DMS53 treated with DMSO at 0.1 percent for 48 hours (cell line): ENCODE measurements at regions not wholly inside any gene's neighbourhood (a gene's known extent, or its start where the extent isn't known, plus 50 kb on each side); places are given as distances from the start of the nearest gene placed in this dataset.

Experiments
- DNase-seq: peaks from one replicate; lab custom pipeline; 2025; ENCODE audit not compliant: unreplicated experiment; lab: John Stamatoyannopoulos, UW

DNA sequence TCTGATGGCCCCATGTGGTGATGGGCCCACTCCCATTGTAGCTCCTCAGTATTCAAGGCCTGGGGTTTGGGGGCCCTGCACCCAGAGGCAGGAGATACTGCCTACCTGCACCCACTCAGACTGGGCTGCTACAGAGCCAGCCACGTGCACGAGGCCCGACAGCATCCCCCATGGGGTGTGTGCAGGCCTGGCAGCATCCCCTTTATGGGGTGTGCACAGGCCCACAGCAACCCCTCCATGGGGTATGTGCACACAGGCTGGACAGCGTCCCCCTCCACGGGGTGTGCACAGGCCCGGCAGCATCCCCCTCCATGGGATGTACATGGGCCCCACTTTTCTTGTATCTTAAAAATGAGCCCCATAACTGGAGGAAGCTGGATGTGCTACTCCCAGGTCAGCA, 156.0 kb downstream of the RBFOX3 start:
- DNase-seq, result no peak

DNA sequence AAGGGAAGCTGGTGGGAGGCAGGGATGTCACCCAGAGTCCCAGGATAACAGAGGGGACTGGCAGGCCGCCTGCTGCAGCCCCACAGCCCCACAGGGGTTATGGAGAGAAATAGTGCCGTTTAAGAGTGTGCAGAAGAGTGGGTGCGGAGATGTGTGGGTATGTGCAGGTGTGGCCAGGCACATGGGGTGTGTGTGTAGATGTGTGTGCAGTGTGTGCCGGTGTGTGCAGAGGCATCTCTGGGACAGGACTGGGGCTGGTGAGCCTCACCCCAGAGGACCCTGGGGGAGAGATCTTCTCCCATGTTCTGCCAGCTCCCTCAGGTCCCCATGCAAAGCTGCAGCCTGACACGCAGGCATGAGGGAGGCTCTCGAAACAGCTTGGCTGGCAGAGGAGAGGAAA, 157.4 kb downstream of the RBFOX3 start:
- no peak for DNase-seq

DNA sequence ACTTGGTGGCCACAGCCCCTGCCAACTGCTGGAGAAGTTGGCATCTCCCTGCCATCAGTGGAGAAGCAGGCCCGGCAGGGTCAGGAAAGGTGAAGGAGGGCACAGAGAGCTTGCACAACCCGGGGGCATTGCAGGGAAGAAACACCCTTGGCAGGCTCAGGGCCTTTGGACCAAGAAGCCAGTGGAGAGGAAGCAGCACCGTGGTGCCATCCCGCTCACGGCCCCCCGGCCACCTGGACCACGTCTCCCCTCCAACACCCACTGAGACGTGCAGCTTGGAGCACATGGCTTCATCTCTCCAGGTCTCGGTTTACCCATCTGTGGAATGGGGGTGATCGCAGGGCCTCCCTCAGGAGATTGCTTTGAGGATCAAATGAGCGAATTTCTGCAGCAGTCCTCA, 158.1 kb downstream of the RBFOX3 start:
- DNase-seq, result no peak

DNA sequence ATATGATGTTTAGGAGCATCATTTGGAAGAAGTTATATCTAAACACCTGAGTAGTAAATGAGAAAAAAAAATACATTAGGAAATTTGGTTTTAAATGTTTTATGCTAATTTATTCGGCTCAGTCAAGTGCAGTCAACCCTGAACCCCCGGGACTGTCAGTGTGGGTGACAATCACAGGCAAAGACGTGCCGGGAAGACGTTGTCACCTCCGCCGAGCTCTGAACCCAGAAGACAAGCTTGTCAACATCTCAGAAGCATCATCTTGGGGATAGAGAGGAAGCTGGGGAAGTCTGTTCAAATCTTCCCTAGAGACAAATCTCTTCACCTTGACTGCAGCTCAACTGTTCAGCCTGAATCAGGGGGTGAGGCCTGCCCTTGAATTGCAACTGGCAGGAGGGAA, 159.7 kb downstream of the RBFOX3 start:
- no peak for DNase-seq

DNA sequence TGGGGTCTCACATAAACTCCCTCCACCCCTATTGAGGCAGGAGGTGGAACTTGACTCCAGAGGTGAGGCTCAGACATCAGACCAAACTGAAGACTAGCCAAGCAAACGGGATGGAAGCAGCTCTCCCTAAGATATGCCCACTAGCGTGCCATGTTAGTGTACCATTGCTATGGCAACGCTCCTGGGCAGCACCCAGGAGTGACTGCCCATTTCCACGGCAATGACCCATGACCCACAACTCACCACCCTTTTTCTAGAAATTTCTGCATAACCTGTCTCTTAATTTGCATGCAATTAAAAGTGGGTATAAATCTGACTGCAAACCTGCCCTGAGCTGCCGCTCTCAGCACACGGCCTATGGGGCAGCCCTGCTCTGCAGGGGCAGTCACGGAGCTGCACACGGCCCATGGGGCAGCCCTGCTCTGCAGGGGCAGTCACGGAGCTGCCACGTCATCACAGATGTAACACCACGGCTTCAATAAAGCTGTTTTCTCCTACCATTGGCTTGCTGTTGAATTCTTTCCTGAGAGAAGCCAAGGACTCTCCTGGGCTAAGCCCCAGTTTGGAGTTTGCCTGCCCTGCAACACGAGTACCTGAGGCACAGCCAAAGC, 164.3 kb downstream of the RBFOX3 start:
- no peak for DNase-seq

DNA sequence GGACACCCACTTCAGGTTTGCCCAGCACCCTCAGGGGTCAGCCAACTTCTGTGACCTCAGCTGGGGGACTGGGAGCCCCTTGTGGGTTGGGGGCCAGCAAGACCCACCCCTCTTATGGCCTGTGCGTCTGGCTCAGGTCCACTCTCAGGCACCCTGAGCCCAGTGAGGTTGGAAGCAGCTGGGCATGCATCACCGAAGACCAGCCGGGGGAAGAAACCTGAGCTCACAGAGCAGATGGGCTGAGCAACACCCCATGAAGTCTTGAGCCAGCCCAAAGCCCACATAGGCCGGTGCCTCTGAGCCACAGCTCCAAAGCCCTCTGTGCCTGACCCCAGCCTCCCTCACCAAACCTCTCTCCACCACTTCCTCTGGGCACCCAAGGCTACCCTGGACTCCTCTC, 166.7 kb downstream of the RBFOX3 start:
- no peak for DNase-seq

DNA sequence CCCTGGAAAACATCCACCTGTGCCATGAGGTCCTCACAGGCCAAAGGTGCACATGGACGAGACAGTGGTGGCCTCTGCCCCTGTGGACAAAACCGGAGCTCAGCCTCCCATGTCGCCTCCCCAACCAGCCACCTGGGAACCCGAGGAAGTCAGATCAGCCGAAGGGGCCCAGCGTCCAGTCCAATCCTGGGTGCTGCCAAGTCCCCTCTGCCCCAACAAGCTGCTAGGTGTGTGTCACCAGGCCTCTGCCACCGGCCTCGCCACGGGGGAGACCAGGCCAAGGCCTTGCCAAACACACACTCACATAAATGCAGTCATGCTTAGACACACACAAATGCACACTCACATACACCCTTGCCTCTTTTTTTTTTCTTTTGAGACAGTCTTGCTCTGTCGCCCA, 167.8 kb downstream of the RBFOX3 start:
- DNase-seq, result no peak

DNA sequence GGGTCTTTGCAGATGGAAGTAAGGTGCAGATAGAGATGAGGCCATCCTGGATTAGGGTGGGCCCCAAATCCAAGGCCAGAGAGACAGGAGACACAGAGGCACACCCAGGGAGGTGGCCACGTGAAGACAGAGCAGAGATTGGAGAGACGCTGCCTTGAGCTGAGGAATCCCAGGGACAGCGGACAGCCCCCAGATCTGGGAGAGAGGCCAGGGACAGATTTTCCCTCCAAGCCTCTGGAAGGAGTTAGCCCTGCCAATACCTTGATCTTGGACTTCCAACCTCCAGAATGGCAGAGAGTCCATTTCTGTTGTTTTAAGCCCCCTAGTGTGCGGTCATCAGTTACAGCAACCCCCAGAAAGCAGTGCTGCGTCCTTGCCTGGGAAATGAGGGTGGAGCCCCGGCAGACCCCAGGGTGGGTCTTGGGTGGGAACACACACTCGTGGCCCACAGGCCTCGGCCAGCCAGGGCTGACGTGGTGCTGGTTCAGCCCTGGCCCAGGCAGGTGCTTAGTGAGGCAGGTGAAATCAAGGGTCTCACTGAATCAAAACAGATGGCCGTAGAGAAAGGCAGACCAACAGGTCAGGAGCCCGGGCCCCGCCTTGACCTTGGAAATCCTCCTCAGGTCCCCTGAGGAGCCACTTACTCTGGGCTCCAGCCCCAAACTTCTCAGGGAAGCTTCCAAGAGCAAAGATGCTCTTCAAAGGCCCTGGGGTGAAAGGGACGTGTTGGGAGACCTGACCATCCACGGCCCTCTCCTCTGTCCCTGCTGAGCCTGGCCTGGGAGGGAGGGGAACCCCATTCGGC, 169.3 kb downstream of the RBFOX3 start:
- no peak for DNase-seq

DNA sequence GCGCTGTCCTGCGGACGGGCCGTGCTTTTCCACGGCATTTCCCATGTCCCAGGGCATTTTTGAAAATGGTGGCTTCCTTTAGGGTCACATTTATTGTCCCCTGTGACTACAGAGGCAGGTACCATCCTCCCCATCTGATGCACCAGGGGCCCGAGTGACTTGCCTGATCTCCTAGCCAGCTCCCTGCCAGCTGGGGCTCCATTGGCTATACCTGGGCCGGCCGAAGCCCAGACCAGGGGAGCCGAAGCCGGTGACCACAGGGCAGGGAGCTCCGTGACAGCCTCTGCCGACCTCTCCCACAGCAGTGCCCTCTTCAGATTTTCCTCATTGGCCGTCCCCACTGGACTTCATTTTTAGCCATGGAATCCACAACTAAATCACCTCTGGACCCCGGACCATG, 170.6 kb downstream of the RBFOX3 start:
- DNase-seq, result no peak

DNA sequence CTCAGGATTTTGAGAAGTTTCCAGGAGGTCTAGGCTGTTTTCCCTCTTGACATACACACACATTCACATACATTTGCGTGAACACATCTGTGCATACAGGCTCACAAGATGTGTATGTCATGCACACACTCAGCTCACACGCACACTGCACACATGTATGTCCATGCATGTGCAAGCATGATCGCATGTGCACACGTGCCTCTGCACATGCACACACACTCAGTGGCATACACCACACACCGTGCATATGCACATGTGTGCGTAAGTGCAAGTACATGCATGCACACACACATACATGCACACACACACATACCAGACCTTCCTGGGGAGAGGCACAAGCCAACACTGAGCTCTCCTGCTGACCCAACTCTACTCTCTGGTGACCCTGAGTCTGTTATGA, 171.4 kb downstream of the RBFOX3 start:
- no peak for DNase-seq

DNA sequence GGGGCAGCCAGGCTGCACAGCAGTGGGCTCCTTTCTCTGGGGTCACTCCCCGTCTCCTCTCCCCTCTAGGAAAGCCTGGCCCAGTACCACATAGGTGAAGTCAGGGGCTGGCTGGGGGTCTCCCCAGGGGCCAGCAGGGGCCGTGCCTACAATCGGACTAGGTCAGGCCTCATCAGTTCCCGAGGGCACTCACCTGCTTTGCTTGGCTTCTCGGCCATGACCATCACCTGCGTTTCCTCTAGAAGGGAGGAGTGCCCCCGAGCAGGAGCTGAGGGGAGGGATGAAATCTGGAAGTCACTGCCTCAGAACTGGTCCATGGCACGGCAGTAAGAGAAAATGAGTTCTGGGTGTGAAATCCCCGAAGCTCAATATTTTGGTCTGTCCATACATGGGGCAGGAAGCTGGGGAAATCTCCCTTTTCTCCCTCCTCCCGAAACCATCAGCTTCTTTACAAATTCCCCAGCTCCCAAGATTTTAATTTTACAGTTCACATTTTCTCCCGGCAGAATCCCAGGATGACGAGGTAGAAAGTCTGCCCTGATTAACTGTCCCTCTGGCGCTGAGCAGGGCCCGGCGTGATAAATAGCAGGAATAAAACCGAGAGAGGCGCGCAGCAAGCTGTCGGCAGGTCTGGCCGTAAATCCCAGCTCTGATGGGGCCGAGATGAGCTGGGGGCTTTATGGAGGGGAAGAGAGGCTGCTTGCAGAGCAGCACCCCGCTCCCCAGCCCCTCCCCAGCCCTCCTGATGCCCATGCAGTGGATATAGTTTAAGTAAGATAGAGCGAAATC, 172.1 kb downstream of the RBFOX3 start:
- no peak for DNase-seq

DNA sequence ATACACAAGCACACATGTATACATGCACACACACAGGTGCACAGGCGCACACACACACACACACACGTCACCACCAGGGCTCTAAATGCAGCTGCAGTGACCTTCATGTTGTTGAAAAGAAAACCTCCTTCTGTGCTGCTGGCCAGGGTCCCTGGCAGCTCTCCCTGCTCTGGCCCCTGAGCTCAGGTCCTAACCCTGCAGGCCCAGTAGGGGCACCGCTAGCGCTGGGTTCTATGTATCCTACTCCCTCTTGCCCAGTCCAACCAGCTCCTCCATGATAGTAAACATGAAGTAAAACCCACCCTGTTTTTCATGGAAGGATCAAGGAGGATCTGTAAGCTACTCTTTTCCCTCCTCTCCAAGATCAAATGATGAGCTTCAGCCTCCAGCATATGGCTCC, 172.8 kb downstream of the RBFOX3 start:
- no peak for DNase-seq

DNA sequence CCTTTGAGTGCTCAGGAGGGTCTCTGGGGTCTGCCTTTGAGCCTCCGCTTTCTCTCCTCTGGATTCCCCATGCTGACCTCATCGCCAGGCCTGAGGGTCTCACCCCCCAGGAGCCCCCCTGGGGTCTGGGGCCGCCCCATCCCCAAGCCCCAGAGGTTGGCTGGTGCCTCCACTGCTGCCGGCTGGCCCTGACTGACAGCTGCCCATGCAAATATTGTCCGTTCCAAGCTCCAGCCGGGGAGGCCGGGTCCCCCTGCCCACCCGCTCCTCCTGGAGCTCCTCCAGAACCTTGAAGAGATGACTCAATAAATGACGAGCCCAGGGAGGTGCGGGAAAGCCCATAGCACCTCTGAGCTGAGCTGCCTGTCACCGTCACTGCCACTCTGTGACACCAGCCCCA, 173.8 kb downstream of the RBFOX3 start:
- no peak for DNase-seq

DNA sequence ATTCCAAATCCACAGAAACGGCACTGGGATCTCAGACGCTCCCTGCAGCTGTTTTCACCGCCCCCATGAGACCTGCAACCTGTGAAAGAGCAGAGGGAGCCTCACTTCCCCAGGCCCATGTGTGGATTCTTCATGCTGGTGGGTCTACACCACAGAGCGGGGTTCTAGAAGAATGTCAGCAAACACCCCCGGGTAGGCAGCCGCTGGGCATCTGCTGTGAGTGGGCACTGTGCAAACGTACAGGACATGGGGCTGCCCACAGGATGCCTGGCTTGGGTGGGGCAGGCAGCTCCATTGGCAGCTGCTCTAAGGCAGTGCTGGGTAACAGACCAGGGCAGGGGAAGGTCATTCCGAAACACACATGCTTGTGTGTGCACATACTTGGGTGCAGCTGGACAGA, 174.9 kb downstream of the RBFOX3 start:
- no peak for DNase-seq

DNA sequence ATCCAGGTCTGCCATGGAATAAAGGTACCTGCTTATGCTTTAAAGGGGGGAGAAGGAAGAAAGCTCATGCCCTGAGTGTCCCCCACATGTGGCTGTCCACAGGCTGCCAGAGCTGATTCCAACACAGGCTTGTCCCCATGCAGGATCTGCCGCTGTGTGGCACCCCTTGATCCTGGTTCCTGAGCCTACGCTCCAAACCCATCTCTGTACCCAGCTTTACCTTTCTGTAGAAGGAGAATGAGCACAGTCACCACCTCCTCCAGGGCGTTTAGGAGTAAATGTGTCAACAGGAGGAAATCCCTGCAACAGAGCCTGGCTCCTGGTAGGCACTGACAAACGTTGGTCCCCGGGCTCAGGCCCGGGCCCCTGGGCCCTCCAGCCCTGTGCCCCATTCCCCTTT, 175.6 kb downstream of the RBFOX3 start:
- DNase-seq, result no peak

DNA sequence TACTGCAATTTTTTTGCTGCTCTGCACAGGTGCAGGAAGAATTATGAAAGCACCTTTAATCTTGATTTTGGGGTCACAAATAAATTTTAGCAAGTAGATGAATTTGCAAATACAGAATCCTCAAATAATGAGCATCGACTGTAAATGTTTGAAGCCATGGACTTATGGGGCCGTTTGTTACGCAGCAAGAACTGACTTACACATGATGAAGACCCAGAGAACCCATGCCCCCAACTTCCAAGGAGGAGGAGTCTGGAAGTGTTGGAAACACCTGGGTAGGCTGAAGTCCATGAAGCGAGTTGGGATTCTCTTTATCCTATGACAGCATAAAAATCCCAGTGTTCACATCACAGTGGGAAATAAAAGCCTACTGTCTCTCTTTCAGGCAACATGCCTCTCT, 176.6 kb downstream of the RBFOX3 start:
- DNase-seq, result no peak

DNA sequence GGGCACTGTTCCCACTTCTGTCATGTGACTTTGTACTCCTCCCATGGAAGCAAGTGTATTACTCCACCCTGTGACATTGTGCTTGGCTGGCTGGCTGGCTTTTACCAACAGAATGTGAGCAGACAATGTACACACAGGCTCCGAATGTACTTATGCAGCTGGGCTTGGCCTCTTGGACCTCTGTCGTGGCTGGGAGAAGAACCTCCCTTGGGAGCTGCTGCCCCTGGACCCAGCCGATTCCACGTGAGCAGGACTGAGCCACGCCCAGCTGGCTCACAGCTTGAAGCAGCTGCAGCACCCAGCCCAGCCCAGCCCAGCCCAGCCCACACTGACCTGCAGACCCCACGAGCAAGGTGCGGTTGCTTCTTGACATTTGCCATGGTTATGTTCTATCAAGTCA, 177.5 kb downstream of the RBFOX3 start:
- no peak for DNase-seq

DNA sequence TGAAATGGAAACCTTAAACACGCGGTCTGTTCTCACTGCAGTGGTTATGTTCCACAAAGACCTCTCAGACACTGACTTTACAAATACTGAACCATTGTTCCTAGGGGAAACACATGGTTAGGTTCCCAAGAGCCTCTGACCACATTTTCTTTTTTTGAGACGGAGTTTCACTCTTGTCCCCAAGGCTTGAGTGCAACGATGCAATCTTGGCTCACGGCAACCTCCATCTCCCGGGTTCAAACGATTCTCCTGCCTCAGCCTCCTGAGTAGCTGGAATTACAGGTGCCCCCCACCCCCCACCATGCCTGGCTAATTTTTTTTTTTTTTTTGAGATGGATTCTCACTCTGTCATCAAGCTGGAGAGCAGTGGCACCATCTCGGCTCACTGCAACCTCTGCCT, 179.7 kb downstream of the RBFOX3 start:
- DNase-seq, result no peak

DNA sequence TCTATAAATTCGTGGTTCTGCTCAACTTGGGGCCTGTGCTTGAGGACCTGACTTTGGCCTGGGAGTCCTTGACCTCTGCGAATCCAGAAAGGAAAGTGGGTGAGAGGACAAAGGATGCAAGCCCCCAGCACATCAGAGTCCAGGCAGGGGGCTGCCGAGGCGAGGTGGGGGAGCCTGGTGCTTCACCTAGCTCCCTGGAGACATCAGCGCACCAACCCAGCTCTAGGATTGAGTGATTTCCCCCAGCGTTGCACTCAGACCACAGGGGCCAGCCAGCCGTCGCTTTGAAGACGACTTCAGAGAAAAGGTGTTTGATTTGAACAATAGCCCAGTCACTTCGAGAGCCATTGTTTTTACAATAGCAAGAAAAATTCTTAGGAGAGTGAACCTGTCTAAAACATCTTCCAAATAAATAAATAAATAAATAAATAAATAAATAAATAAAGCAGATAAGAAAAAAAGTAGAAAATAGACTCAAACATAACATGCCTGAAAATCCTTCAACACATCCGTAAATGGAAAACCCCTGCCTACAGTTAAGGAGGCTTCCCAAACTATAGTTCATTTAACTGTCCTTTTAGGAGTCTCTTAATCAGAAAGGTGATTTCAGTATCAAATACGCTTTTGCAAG, 180.9 kb downstream of the RBFOX3 start:
- DNase-seq, result no peak

DNA sequence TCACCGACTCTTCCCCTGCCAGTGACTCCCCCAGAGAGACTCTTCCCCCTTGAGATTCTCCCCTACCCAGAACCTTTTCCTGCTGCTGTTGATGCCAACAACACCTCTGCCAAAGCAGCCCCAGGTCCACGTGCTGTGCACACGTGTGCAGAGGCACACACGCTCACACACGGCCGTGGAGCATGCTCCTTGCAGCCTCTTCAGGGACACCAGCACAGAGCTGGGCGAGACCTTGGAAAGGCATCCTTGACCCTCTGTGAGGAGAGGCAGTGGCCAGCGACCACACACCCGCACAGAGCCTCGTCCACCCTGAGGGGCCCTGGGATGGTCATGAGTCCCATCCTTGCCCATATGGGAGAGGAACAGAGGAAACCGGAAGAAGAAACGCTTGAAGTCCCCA, 181.9 kb downstream of the RBFOX3 start:
- DNase-seq, result no peak

DNA sequence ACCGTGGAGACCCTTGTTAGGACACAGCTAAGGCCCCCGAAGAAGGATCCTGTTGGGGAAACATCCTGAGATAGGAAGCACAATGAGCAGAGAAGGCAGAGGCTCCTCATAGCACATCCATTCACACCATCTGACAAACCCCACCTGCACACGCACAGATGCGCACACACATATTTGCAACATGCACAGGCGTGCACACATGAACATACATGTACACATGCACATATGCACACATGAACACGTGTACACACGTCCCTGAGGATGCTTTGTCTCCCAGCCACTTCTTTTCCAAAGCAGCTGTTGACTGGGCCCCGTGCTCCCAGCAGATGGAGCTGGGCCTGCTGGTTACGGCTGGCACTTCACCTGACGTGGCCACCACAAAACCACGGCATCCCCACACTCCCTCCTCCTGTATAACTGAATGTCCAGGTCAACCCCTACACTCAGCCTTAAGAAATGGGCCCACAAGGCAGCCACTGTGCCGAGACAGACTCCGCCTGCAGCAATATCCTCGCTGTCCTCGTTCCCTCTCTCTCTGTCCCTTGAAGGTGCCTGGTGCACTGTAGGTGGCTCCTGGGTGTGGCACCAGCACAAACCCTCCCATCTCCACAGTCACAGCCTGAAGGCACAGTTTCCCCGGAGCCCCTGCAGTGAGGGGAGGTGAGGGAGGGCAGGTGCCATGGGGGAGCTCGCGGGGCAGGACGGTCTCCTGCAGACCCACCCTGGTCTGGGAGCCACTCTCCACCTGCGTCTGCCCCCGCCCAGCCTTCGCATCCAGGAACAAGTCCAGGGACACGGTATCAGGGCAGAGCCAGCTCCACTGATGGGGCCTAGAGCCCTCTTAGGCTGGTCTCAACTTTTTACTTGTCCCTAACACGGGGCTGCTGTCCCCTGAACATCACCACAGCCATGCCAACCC, 183.0 kb downstream of the RBFOX3 start:
- DNase-seq, result no peak
